Fibroblast of villous mesenchyme (primary cell): ENCODE measurements at regions not wholly inside any gene's neighbourhood (a gene's known extent, or its start where the extent isn't known, plus 50 kb on each side); places are given as distances from the start of the nearest gene placed in this dataset.

Source experiments
- DNase-seq: peaks from one replicate; pipeline ENCODE4 v3.0.0-alpha.2; 2010; ENCODE audit warnings: low read depth
- H3K4me3 ChIP-seq: 2 replicates; pipeline ENCODE4 v1.5.1; 2011; ENCODE audit warnings: low read depth, mild to moderate bottlenecking, low read length
- CTCF ChIP-seq: IDR thresholded peaks from 2 replicates; pipeline ENCODE4 v1.5.1; 2012; ENCODE audit warnings: low read depth, mild to moderate bottlenecking, low read length; ENCODE audit not compliant: insufficient read depth

DNA sequence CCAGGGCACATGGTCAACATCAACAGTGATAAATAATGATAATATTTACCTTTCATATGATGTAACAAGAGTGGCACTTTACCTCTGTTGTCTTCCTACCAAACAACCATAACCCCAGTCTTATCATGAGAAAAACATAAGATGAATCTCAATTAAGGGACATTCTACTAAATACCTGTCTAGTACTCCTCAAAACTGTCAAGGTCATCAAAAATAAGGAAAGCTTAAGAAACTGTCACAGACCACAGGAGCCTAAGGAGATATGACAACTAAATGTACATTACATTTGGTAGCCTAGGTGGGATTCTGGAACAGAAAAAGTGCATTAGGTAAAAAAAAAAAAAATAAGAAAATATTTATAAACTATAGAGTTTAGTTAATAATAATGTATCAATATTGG is 118.1 kb downstream of the CCDC34 start:
- H3K4me3 ChIP-seq = no peak overlapping the region
- DNase-seq = no peak
- TF ChIP-seq CTCF = no peak

DNA sequence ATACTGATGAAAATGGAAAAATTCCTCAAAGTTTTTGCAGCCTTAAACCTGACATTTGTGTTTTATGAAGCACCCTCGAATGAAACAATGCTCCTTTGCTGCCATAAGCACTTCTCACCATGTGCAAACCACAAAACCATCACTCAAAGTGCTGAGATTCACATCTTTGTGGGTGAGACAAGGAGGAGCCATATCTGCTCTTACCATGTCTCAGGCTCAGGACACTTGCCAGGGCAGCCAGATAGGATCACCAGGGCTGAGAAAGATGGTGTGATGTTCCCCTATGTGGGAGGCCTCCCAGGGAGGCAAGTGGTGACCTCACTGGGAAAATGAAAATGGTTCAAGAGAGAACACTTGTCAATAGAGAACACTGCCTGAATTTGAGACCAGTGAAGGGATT is 120.4 kb downstream of the CCDC34 start:
- DNase-seq = peak; percentile 7
- H3K4me3 ChIP-seq = no peak overlapping the region
- no peak for TF ChIP-seq CTCF

DNA sequence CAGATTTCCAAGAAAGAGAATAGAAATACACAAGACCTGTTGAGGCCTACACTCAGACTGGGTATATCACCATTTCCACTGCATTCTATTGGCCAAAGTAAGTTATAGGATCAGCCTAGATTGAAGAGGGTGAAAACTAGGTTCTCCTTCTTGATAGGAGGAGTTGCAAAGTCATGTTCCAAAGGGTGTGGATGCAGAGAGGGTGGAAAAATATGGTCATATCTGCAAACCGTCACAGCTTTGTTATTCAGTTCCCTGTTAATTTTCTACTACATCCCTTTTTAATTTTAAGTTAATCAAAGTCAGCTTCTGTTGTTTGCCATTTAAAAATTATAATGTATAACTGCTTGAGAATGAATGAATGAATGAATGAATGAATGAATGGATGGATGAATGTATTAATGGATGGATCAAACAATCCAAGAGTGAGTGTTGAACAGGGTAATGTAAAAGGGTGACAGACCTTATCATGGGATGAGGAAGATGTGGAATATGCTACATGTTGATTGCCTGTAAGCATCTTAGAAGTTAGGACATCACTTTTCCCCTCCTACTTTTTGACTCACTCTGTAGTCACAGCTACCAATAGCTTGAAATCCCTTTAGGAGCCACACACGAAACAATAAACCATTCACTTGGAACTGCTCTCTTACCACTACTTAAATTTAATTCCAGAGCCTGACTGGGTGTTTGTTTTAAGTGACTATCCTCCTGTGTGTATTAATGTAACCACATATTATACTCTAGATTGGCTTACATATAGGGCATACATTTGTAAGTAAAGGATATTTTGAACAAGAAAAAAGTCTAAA is 121.5 kb downstream of the CCDC34 start:
- TF ChIP-seq CTCF = no peak
- DNase-seq = peak; percentile 14
- no peak overlapping the region for H3K4me3 ChIP-seq

DNA sequence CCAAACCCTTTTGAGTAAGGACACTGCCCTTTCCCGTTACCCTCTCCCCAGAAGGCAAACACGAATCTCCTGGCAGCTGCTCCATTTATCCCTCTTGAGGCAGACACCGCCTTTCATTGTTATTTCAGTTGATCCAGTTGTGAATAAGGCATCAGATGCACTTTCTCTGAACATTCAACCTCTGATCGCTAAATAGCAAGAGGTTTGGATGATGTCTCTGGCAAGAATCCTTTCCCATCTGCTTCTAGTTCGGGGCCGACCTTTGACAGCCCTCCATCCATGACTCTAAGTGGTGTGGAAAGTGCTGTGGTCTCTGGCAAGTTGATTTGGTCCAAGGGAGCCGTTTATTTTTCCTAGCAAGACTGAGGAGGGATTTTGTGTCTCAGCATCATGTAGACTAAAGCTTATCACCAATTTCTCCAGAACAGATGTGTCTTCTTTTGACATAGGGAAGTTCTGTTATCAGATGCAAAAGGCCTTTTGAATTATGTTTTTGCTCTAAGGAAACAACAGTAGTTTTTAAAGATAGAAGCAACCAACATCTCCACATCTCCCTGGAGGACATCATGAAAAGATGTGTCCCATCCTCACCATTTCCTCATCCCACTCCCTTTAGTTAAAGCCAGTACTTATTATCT is 123.6 kb downstream of the CCDC34 start:
- TF ChIP-seq CTCF = no peak
- no peak overlapping the region for H3K4me3 ChIP-seq
- DNase-seq = no peak

DNA sequence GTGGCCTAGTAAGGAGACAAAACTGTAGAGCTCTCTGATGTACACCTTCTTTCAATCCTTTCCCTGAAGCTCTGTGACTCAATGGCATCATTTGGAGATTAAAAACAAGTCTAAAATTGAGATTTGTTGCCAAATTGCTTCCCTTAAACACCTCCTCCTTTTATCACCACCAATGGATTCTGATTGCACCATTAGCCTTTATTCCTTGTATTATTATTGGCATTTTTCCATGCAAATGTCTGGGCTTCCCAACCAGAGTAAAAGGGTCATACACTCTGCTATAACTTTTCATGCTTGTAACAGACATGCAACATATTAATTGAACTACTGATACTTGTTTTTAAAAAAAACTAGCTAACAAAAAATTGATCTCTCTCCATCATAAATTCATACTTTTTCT is 124.2 kb downstream of the CCDC34 start:
- DNase-seq = no peak
- no peak for TF ChIP-seq CTCF

GRCh38 chr11:27237643-27238042 is 125.4 kb downstream of the CCDC34 start:
- no peak for TF ChIP-seq CTCF
- no peak overlapping the region for H3K4me3 ChIP-seq
- peak; percentile 46 for DNase-seq

More for the DNA sequence above, 124.2 kb downstream of the CCDC34 start:
- no peak overlapping the region for H3K4me3 ChIP-seq

DNA sequence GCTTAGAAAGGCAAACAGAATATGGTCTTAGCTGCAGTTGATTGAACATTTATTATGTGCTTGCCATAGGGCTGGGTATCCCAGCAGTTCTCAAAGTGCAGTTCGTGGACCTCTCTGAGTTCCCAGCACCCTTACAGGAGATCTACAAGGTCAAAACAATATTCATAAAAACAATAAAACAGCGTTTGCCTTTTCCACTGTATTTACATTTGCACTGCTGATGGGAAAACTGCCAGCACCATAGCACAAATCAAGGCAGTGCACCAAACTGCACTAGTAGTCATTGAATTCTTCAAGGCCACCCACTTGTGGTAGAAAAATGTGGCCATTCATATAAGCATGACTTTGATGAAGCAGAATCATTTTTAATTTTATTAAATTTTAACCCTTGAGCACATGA is 128.1 kb downstream of the CCDC34 start:
- no peak overlapping the region for H3K4me3 ChIP-seq
- no peak for TF ChIP-seq CTCF
- no peak for DNase-seq
